HCT116 (cell line): ENCODE measurements at regions not wholly inside any gene's neighbourhood (a gene's known extent, or its start where the extent isn't known, plus 50 kb on each side); places are given as distances from the start of the nearest gene placed in this dataset.

Experiments
- ATAC-seq: fragments of 200-7000 bp; cut with Tn5 transposase; 2 replicates; pipeline ENCODE4 v1.9.1; 2020; ENCODE audit warnings: mild to moderate bottlenecking, moderate library complexity
- BruUV-seq: library from RNA; stranded (reverse); fragments of 400-500 nt; replicated peaks from 2 replicates; lab custom pipeline; 2021; lab: Mats Ljungman, UMichigan
- CTCF ChIA-PET: fragments of 300-600 bp; sonication (Branson Sonifier 250); formaldehyde crosslinking; loops from one replicate; lab custom pipeline; 2021; ENCODE audit warnings: antibody characterized with exemption; lab: Charles Lee
- POLR2A ChIA-PET: fragments of 300-600, 350-600 bp; sonication (Branson Sonifier 250); formaldehyde crosslinking; loops from one replicate; lab custom pipeline; 2021; ENCODE audit warnings: antibody characterized with exemption; lab: Charles Lee
- RAD21 ChIA-PET, 2 experiments: fragments of 300-600 bp; sonication (Branson Sonifier 250); formaldehyde crosslinking; loops; one replicate each; lab custom pipeline; 2023; ENCODE audit warnings: low total read pairs in 2 of 2; ENCODE audit not compliant: uncharacterized antibody in 2 of 2, unreplicated experiment in 2 of 2, low non-redundant PET in 1 of 2; lab: Charles Lee
- DNase-seq: peaks from one replicate; pipeline ENCODE4 v3.0.0-alpha.2; 2010; ENCODE audit warnings: low read depth, low spot score
- H2AFZ ChIP-seq: fragments of 200-600 bp; shearing (Covaris generic), sonication (generic); 2 replicates; pipeline ENCODE4 v1.6.1; 2017; ENCODE audit warnings: low read depth, mixed run types, mixed read lengths, antibody characterized with exemption, low read length; ENCODE audit not compliant: poor library complexity, severe bottlenecking
- H3K27ac ChIP-seq: 2 replicates; pipeline ENCODE4 v1.5.1; 2012; ENCODE audit warnings: low read depth, low read length
- H3K27me3 ChIP-seq: fragments of 200-600 bp; sonication (generic); 2 replicates; pipeline ENCODE4 v1.6.1; 2016; ENCODE audit warnings: mixed run types, low read length, mixed read lengths; ENCODE audit not compliant: insufficient read depth
- H3K36me3 ChIP-seq, 2 experiments: fragments of 200-500 bp in 1 of 2; fragments of 200-600 bp in 1 of 2; sonication (Bioruptor generic) in 1 of 2; sonication (generic) in 1 of 2; 2 replicates each; pipeline versions ENCODE4 v1.5.1 to v1.6.1; 2014 to 2016; ENCODE audit warnings: low read length in 2 of 2, inconsistent platforms in 1 of 2, mixed read lengths in 1 of 2, mixed run types in 1 of 2; ENCODE audit not compliant: insufficient read depth in 2 of 2, control insufficient read depth in 1 of 2
- H3K4me1 ChIP-seq, 2 experiments: fragments of 200-600 bp in 1 of 2; sonication (generic) in 1 of 2; 2 replicates each; pipeline versions ENCODE4 v1.5.1 to v1.6.1; 2012 to 2017; ENCODE audit warnings: low read length in 2 of 2, inconsistent platforms in 1 of 2, mild to moderate bottlenecking in 1 of 2, mixed read lengths in 1 of 2, mixed run types in 1 of 2, moderate library complexity in 1 of 2; ENCODE audit not compliant: insufficient read depth in 2 of 2, control insufficient read depth in 1 of 2
- H3K4me2 ChIP-seq: fragments of 200-600 bp; sonication (generic); 2 replicates; pipeline ENCODE4 v1.6.1; 2017; ENCODE audit warnings: mixed run types, low read length, mixed read lengths
- H3K4me3 ChIP-seq, 2 experiments: fragments of 200-600 bp in 1 of 2; sonication (generic) in 1 of 2; replicated peaks in 1 of 2; 2 replicates each; pipeline ENCODE4 v1.5.1; 2011 to 2016; ENCODE audit warnings: low read length in 2 of 2, control low read depth in 1 of 2, low read depth in 1 of 2, mild to moderate bottlenecking in 1 of 2, mixed read lengths in 1 of 2, mixed run types in 1 of 2
- H3K79me2 ChIP-seq: fragments of 200-600 bp; sonication (generic); 2 replicates; pipeline ENCODE4 v1.6.1; 2017; ENCODE audit warnings: mild to moderate bottlenecking, mixed run types, low read length, moderate library complexity, mixed read lengths; ENCODE audit not compliant: insufficient read depth
- H3K9ac ChIP-seq: fragments of 200-600 bp; sonication (generic); 2 replicates; pipeline ENCODE4 v1.6.1; 2016; ENCODE audit warnings: low read length, mixed read lengths
- H3K9me2 ChIP-seq: fragments of 200-600 bp; sonication (generic), shearing (Covaris generic); 2 replicates; pipeline ENCODE4 v1.6.1; 2017; ENCODE audit warnings: mixed run types, mild to moderate bottlenecking, moderate library complexity; ENCODE audit not compliant: insufficient read depth
- H3K9me3 ChIP-seq, 2 experiments: fragments of 200-500 bp in 1 of 2; fragments of 200-600 bp in 1 of 2; sonication (Bioruptor generic) in 1 of 2; sonication (generic) in 1 of 2; 2 replicates each; pipeline ENCODE4 v1.6.1; 2014 to 2017; ENCODE audit warnings: low read length in 2 of 2, mixed read lengths in 2 of 2, inconsistent platforms in 1 of 2, low read depth in 1 of 2, mild to moderate bottlenecking in 1 of 2, mixed run types in 1 of 2, moderate library complexity in 1 of 2; ENCODE audit not compliant: control insufficient read depth in 1 of 2, insufficient read depth in 1 of 2
- H4K20me1 ChIP-seq: fragments of 200-600 bp; sonication (generic), shearing (Covaris generic); 2 replicates; pipeline ENCODE4 v1.6.1; 2017; ENCODE audit warnings: mixed run types, mild to moderate bottlenecking, moderate library complexity; ENCODE audit not compliant: insufficient read depth
- ELF1 ChIP-seq: IDR thresholded peaks from 2 replicates; pipeline ENCODE4 v1.6.1; 2012; ENCODE audit warnings: low read depth, borderline replicate concordance
- EZH2 ChIP-seq: fragments of 200-600 bp; sonication (generic); IDR thresholded peaks from 2 replicates; pipeline ENCODE4 v1.6.1; 2017; ENCODE audit warnings: antibody characterized with exemption, mixed run types
- FOSL1 ChIP-seq: IDR thresholded peaks from 2 replicates; pipeline ENCODE4 v1.6.1; 2012; ENCODE audit warnings: low read depth
- JUND ChIP-seq: IDR thresholded peaks from 2 replicates; pipeline ENCODE4 v1.6.1; 2012
- SP1 ChIP-seq: IDR thresholded peaks from 2 replicates; pipeline ENCODE4 v1.6.1; 2012; ENCODE audit warnings: low read depth
- YY1 ChIP-seq: IDR thresholded peaks from 2 replicates; pipeline ENCODE4 v1.6.1; 2011; ENCODE audit warnings: low read length, low read depth, moderate library complexity, mild to moderate bottlenecking; ENCODE audit not compliant: insufficient replicate concordance; ENCODE audit errors: extremely low read depth
- ZNF274 ChIP-seq: fragments of 200-500 bp; sonication (Bioruptor generic); IDR thresholded peaks from 2 replicates; pipeline ENCODE4 v1.6.1; 2014; ENCODE audit warnings: mild to moderate bottlenecking, low read depth, low read length, inconsistent platforms
- intact Hi-C: fragments of 100-400 bp; cut with micrococcal nuclease; formaldehyde crosslinking; loops from 2 replicates; pipeline ENCODE4 v1.10.0; 2022
- TF ChIP-seq, protein P1 (sequence below): IDR thresholded peaks from 2 replicates; pipeline ENCODE4 v1.6.1; 2011; ENCODE audit warnings: mild to moderate bottlenecking, low read length, moderate library complexity; ENCODE audit not compliant: insufficient replicate concordance; ENCODE audit errors: extremely low read depth
- TF ChIP-seq, protein P2 (sequence below): IDR thresholded peaks from 2 replicates; pipeline ENCODE4 v1.6.1; 2012
- TF ChIP-seq, protein P3 (sequence below), 3 experiments: fragments of 200-600 bp in 1 of 3; sonication (generic) in 1 of 3; IDR thresholded peaks in 2 of 3; conservative IDR thresholded peaks in 1 of 3; 2 replicates each; pipeline ENCODE4 v1.5.1; 2012 to 2017; ENCODE audit warnings: low read depth in 2 of 3, low read length in 2 of 3, antibody characterized with exemption in 1 of 3, borderline replicate concordance in 1 of 3, control low read depth in 1 of 3, mild to moderate bottlenecking in 1 of 3, mixed read lengths in 1 of 3, mixed run types in 1 of 3, moderate library complexity in 1 of 3; ENCODE audit not compliant: insufficient read depth in 1 of 3

DNA sequence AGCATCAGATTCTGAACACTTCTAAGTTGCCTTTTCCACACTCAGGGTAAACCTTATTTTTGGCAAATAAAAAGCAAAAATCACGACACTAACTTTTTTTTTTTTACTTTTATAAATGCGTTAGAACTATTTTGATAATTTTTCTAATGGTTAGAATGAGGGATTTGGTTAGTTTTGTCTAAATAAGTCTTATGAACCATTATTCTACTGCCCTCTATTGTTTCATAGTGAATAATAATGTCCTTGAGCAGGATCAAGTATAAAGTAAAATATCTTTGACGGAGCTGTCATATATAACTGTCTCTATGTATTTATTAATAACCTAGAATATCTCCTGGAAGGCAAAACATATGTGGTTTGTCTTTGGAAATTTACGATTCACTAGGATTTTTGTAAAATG is 631.8 kb downstream of the GABRG2 start:
- intact Hi-C loops = no loop called here
- TF ChIP-seq ZNF274 (no peak), SP1 (no peak), FOSL1 (no peak), JUND (no peak), YY1 (no peak), ELF1 (no peak), EZH2 (no peak)
- TF ChIP-seq, protein P1, sequence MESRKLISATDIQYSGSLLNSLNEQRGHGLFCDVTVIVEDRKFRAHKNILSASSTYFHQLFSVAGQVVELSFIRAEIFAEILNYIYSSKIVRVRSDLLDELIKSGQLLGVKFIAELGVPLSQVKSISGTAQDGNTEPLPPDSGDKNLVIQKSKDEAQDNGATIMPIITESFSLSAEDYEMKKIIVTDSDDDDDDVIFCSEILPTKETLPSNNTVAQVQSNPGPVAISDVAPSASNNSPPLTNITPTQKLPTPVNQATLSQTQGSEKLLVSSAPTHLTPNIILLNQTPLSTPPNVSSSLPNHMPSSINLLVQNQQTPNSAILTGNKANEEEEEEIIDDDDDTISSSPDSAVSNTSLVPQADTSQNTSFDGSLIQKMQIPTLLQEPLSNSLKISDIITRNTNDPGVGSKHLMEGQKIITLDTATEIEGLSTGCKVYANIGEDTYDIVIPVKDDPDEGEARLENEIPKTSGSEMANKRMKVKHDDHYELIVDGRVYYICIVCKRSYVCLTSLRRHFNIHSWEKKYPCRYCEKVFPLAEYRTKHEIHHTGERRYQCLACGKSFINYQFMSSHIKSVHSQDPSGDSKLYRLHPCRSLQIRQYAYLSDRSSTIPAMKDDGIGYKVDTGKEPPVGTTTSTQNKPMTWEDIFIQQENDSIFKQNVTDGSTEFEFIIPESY = no peak
- TF ChIP-seq, protein P2, sequence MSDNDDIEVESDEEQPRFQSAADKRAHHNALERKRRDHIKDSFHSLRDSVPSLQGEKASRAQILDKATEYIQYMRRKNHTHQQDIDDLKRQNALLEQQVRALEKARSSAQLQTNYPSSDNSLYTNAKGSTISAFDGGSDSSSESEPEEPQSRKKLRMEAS = no peak
- TF ChIP-seq, protein P3, sequence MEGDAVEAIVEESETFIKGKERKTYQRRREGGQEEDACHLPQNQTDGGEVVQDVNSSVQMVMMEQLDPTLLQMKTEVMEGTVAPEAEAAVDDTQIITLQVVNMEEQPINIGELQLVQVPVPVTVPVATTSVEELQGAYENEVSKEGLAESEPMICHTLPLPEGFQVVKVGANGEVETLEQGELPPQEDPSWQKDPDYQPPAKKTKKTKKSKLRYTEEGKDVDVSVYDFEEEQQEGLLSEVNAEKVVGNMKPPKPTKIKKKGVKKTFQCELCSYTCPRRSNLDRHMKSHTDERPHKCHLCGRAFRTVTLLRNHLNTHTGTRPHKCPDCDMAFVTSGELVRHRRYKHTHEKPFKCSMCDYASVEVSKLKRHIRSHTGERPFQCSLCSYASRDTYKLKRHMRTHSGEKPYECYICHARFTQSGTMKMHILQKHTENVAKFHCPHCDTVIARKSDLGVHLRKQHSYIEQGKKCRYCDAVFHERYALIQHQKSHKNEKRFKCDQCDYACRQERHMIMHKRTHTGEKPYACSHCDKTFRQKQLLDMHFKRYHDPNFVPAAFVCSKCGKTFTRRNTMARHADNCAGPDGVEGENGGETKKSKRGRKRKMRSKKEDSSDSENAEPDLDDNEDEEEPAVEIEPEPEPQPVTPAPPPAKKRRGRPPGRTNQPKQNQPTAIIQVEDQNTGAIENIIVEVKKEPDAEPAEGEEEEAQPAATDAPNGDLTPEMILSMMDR (IDR thresholded peaks at IDR 0.05 in 2 of 3, conservative IDR thresholded peaks at IDR 0.05 in 1 of 3; ENCODE audit: borderline replicate concordance in 1 of 3, insufficient read depth in 1 of 3, low read depth in 2 of 3, low read length in 2 of 3) = no peak
- TF ChIP-seq, all 23 proteins: peak for 0
- Histone ChIP-seq H3K4me1 (no peaks in the 10 kb centered on the region), H3K9me3 (peaks cover 0 to 11% of the 10 kb centered on the region in 2 experiments; a peak in 2 of 4 replicates), H3K9me2 (no peaks in the 10 kb centered on the region), H3K4me2 (no peak overlapping the region), H3K4me3 (no peak overlapping the region), H3K27me3 (no peaks in the 10 kb centered on the region), H3K36me3 (no peaks in the 10 kb centered on the region), H2AFZ (no peak overlapping the region), H3K9ac (no peak overlapping the region), H3K27ac (no peak overlapping the region), H4K20me1 (no peaks in the 10 kb centered on the region), H3K79me2 (no peaks in the 10 kb centered on the region)
- POLR2A ChIA-PET = no interaction called here
- no peak for ATAC-seq
- CTCF ChIA-PET = no interaction called here
- DNase-seq = no peak
- RAD21 ChIA-PET = no interaction called here
- BruUV-seq = no TSS peak
